Ectodermal cell (in vitro differentiated cells): ENCODE measurements at regions not wholly inside any gene's neighbourhood (a gene's known extent, or its start where the extent isn't known, plus 50 kb on each side); places are given as distances from the start of the nearest gene placed in this dataset.
A peak's percentile ranks its signal among the peaks of the same experiment; 100 is the strongest.
"Not testable (repeated sequence)": the region's sequence is repeated elsewhere in the genome, so short reads cannot be mapped to it uniquely, and the experiment has no call there.

Experiments
- H3K27ac ChIP-seq: 2 replicates; pipeline ENCODE4 v1.7.0; 2013; ENCODE audit warnings: mild to moderate bottlenecking, low read depth, low read length; ENCODE audit not compliant: insufficient read depth, poor library complexity, severe bottlenecking
- H3K27me3 ChIP-seq: 2 replicates; pipeline ENCODE4 v1.7.0; 2013; ENCODE audit warnings: mild to moderate bottlenecking, low read length; ENCODE audit not compliant: insufficient read depth, control insufficient read depth, poor library complexity, severe bottlenecking
- H3K36me3 ChIP-seq: one replicate; pipeline ENCODE4 v1.7.0; 2013; ENCODE audit warnings: low read length; ENCODE audit not compliant: control insufficient read depth, insufficient read depth
- H3K4me1 ChIP-seq: one replicate; pipeline ENCODE4 v1.7.0; 2013; ENCODE audit warnings: low read length; ENCODE audit not compliant: control insufficient read depth, insufficient read depth
- H3K4me3 ChIP-seq: 2 replicates; pipeline ENCODE4 v1.7.0; 2013; ENCODE audit warnings: low read depth, low read length, control low read depth; ENCODE audit not compliant: insufficient read depth
- H3K9me3 ChIP-seq: 2 replicates; pipeline ENCODE4 v1.7.0; 2013; ENCODE audit warnings: mild to moderate bottlenecking, low read length, moderate library complexity; ENCODE audit not compliant: control insufficient read depth
- WGBS, 2 experiments: methylation state at CpG; one replicate each; pipeline ENCODE4 v1.1.7; 2013; ENCODE audit warnings: missing lambda C conversion rate in 2 of 2; 5-methylcytosine and 5-hydroxymethylcytosine counted together

DNA sequence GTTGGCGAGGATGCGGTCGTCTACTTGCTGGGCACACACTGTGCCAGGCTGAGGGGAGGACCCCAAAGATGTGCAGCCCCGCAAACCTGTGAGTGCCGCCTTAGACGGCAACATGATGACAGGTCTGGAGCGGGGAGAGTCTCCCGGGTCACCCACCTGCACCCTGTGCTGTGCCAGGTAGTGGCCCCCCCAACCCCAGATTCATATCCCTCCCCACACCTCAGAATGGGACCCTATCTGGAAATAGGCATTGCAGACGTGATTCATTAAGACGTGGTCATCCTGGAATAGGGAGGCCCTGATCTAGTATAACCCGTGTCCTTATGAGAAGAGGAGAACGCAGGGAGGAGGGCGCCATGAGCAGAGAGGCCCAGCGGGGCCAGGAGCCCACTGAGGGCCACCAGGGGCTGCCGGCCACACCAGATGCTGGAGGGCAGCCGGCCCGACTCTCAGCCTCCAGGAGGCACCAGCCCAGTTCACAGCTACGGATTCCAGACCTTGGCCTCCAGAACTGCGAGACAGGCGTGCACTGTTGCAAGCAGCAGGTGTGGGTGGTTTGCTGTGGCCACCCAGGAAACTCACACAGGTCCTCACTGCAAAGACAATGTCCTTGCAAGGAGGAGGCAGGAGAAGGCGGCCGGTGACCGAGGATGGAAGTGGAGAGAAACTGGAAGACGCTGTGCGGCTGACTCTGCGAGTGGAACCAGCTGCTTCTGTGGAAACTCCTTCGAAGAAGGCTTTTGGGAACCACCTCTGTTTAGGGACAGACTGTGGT is 131.9 kb upstream of the LPCAT1 start:
- 93 to 94% methylated on average over 27 of the region's 27 CpGs for WGBS, 2 experiments
- H3K27me3 ChIP-seq = peaks cover 26% of the 10 kb centered on the region
- no peaks in the 10 kb centered on the region for H3K36me3 ChIP-seq

GRCh38 chr5:1654786-1655495 is 131.2 kb upstream of the LPCAT1 start:
- peaks cover 7% of the 10 kb centered on the region for H3K4me1 ChIP-seq
- H3K36me3 ChIP-seq = no peaks in the 10 kb centered on the region
- WGBS, 2 experiments = 85 to 86% methylated on average over 12 to 13 of the region's 13 CpGs
- no peak overlapping the region for H3K4me3 ChIP-seq
- H3K27ac ChIP-seq = no peak overlapping the region
- H3K27me3 ChIP-seq = peaks cover 26% of the 10 kb centered on the region
- H3K9me3 ChIP-seq = no peaks in the 10 kb centered on the region

More for the DNA sequence above, 131.9 kb upstream of the LPCAT1 start:
- H3K4me3 ChIP-seq = no peak overlapping the region
- H3K27ac ChIP-seq = no peak overlapping the region
- no peaks in the 10 kb centered on the region for H3K9me3 ChIP-seq
- peaks cover 10% of the 10 kb centered on the region for H3K4me1 ChIP-seq

- Histone ChIP-seq H3K4me3 (peak overlapping the region; percentile 6), H3K27me3 (peaks cover 26% of the 10 kb centered on the region)
- H3K9me3 ChIP-seq, H3K4me1 ChIP-seq, H3K36me3 ChIP-seq, H3K27ac ChIP-seq: not testable (repeated sequence)
- whole genome bisulfite sequencing, 2 experiments = 15 to 17% methylated on average over 38 to 43 of the region's 60 CpGs
Observed at GRCh38 chr5:1653698-1654651, 130.2 kb upstream of the LPCAT1 start.

- Histone ChIP-seq H3K9me3 (no peaks in the 10 kb centered on the region), H3K36me3 (no peaks in the 10 kb centered on the region), H3K27me3 (peaks cover 26% of the 10 kb centered on the region), H3K4me1 (no peaks in the 10 kb centered on the region), H3K27ac (no peak overlapping the region), H3K4me3 (no peak overlapping the region)
- WGBS, 2 experiments = 45 to 47% methylated on average over 29 to 31 of the region's 35 CpGs
Observed at GRCh38 chr5:1652873-1653697, 129.3 kb upstream of the LPCAT1 start.

GRCh38 chr5:1651971-1652872 is 128.5 kb upstream of the LPCAT1 start:
- Histone ChIP-seq H3K4me1 (no peaks in the 10 kb centered on the region), H3K9me3 (no peaks in the 10 kb centered on the region), H3K4me3 (no peak overlapping the region), H3K27me3 (peaks cover 26% of the 10 kb centered on the region), H3K27ac (no peak overlapping the region), H3K36me3 (no peaks in the 10 kb centered on the region)
- WGBS, 2 experiments = 67 to 71% methylated on average over 13 of the region's 13 CpGs

- Histone ChIP-seq H3K4me1 (no peaks in the 10 kb centered on the region), H3K4me3 (no peak overlapping the region), H3K36me3 (no peaks in the 10 kb centered on the region), H3K9me3 (no peaks in the 10 kb centered on the region), H3K27ac (no peak overlapping the region), H3K27me3 (peaks cover 26% of the 10 kb centered on the region)
- 80 to 88% methylated on average over 6 of the region's 6 CpGs for WGBS, 2 experiments
Observed at GRCh38 chr5:1651250-1651649, 127.5 kb upstream of the LPCAT1 start.

GRCh38 chr5:1649554-1649953 is 125.8 kb upstream of the LPCAT1 start:
- peaks cover 31% of the 10 kb centered on the region for H3K27me3 ChIP-seq
- no peak overlapping the region for H3K4me3 ChIP-seq
- H3K9me3 ChIP-seq = no peaks in the 10 kb centered on the region
- H3K36me3 ChIP-seq = no peaks in the 10 kb centered on the region
- no peak overlapping the region for H3K27ac ChIP-seq
- no peaks in the 10 kb centered on the region for H3K4me1 ChIP-seq
- WGBS, 2 experiments = 89% methylated on average over 4 of the region's 4 CpGs

DNA sequence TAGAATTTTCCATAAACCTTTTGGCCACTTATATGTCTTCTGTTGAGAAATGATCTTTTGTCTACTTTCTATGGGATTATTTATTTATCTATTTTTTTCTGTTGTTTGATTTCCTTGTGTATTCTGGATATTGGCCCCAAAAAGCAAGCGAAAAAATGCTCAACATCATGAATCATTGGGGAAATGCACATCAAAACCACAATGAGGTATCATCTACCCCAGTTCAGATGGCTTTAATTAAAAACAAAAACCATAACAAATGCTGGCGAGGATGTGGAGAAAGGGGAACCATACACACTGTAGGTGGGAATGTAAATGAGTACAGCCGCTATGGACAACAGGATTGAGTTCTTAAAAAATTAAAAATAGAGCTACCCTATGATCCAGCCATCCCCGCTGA is 125.0 kb upstream of the LPCAT1 start:
- H3K27ac ChIP-seq = no peak overlapping the region
- 80 to 88% methylated on average over 3 to 4 of the region's 4 CpGs for WGBS, 2 experiments
- H3K4me1 ChIP-seq = no peaks in the 10 kb centered on the region
- H3K27me3 ChIP-seq = peaks cover 33% of the 10 kb centered on the region
- H3K36me3 ChIP-seq = no peaks in the 10 kb centered on the region
- H3K4me3 ChIP-seq = no peak overlapping the region
- H3K9me3 ChIP-seq = no peaks in the 10 kb centered on the region

GRCh38 chr5:1647580-1647979 is 123.8 kb upstream of the LPCAT1 start:
- Histone ChIP-seq H3K27me3 (peaks cover 35% of the 10 kb centered on the region), H3K4me1 (no peaks in the 10 kb centered on the region), H3K27ac (no peak overlapping the region), H3K36me3 (no peaks in the 10 kb centered on the region), H3K9me3 (no peaks in the 10 kb centered on the region), H3K4me3 (no peak overlapping the region)
- 89 to 90% methylated on average over 9 of the region's 9 CpGs for WGBS, 2 experiments
